ENCODE measurements at regions not wholly inside any gene's neighbourhood (a gene's known extent, or its start where the extent isn't known, plus 50 kb on each side); places are given as distances from the start of the nearest gene placed in this dataset.

- TF ChIP-seq, protein P1, sequence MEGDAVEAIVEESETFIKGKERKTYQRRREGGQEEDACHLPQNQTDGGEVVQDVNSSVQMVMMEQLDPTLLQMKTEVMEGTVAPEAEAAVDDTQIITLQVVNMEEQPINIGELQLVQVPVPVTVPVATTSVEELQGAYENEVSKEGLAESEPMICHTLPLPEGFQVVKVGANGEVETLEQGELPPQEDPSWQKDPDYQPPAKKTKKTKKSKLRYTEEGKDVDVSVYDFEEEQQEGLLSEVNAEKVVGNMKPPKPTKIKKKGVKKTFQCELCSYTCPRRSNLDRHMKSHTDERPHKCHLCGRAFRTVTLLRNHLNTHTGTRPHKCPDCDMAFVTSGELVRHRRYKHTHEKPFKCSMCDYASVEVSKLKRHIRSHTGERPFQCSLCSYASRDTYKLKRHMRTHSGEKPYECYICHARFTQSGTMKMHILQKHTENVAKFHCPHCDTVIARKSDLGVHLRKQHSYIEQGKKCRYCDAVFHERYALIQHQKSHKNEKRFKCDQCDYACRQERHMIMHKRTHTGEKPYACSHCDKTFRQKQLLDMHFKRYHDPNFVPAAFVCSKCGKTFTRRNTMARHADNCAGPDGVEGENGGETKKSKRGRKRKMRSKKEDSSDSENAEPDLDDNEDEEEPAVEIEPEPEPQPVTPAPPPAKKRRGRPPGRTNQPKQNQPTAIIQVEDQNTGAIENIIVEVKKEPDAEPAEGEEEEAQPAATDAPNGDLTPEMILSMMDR (IDR thresholded peaks at IDR 0.05 in 8 of 11, conservative IDR thresholded peaks at IDR 0.05 in 3 of 11), result no peak
- TF ChIP-seq POLR2A (IDR thresholded peaks at IDR 0.05), result no peak
- TF ChIP-seq POLR2AphosphoS5 (IDR thresholded peaks at IDR 0.05), result no peak
Observed at GRCh38 chrX:73944563-73944908, 92.0 kb upstream of the XIST start.
